GM04504 (cell line): ENCODE measurements at regions not wholly inside any gene's neighbourhood (a gene's known extent, or its start where the extent isn't known, plus 50 kb on each side); places are given as distances from the start of the nearest gene placed in this dataset.
"Not testable (repeated sequence)": the region's sequence is repeated elsewhere in the genome, so short reads cannot be mapped to it uniquely, and the experiment has no call there.

Experiments
- DNase-seq: peaks from one replicate; pipeline ENCODE4 v3.0.0-alpha.2; 2012; ENCODE audit warnings: low read depth

GRCh38 chr20:48041078-48041780 is 255.9 kb upstream of the SULF2 start:
- no peak for DNase-seq

GRCh38 chr20:48040491-48040890 is 255.2 kb upstream of the SULF2 start:
- DNase-seq, result no peak

GRCh38 chr20:48040051-48040450 is 254.8 kb upstream of the SULF2 start:
- DNase-seq, result no peak

GRCh38 chr20:48039514-48039913 is 254.2 kb upstream of the SULF2 start:
- DNase-seq, result no peak

- no peak for DNase-seq
These were observed 253.4 kb upstream of the SULF2 start for GRCh38 chr20:48038713-48039112.

- DNase-seq, result not testable (repeated sequence)
These were observed 252.5 kb upstream of the SULF2 start for GRCh38 chr20:48037798-48038197.

GRCh38 chr20:48035961-48036731 is 250.9 kb upstream of the SULF2 start:
- DNase-seq, result no peak

GRCh38 chr20:48034751-48035150 is 249.5 kb upstream of the SULF2 start:
- DNase-seq, result no peak

- DNase-seq, result not testable (repeated sequence)
These were observed 247.7 kb upstream of the SULF2 start for GRCh38 chr20:48033005-48033404.

- no peak for DNase-seq
These were observed 245.8 kb upstream of the SULF2 start for GRCh38 chr20:48031122-48031521.

GRCh38 chr20:48026981-48027592 is 241.8 kb upstream of the SULF2 start:
- no peak for DNase-seq

- peak; percentile 60 for DNase-seq
These were observed 240.4 kb upstream of the SULF2 start for GRCh38 chr20:48025661-48026060.

- DNase-seq, result peak; percentile 89
These were observed 239.8 kb upstream of the SULF2 start for GRCh38 chr20:48025051-48025515.

GRCh38 chr20:48024539-48024938 is 239.3 kb upstream of the SULF2 start:
- DNase-seq, result no peak

GRCh38 chr20:48020696-48021095 is 235.4 kb upstream of the SULF2 start:
- DNase-seq, result not testable (repeated sequence)

GRCh38 chr20:48019940-48020339 is 234.7 kb upstream of the SULF2 start:
- DNase-seq, result no peak

GRCh38 chr20:48019496-48019895 is 234.2 kb upstream of the SULF2 start:
- DNase-seq, result no peak

- DNase-seq, result peak; percentile 63
These were observed 233.6 kb upstream of the SULF2 start for GRCh38 chr20:48018851-48019250.

GRCh38 chr20:48017992-48018391 is 232.7 kb upstream of the SULF2 start:
- DNase-seq, result no peak

GRCh38 chr20:48017509-48017908 is 232.2 kb upstream of the SULF2 start:
- DNase-seq, result no peak

GRCh38 chr20:48015943-48016723 is 230.9 kb upstream of the SULF2 start:
- DNase-seq, result peak; percentile 88
